ENCODE measurements at regions not wholly inside any gene's neighbourhood (a gene's known extent, or its start where the extent isn't known, plus 50 kb on each side); places are given as distances from the start of the nearest gene placed in this dataset.

- no peak for DNase-seq
- no peak overlapping the region for H3K4me3 ChIP-seq
- H3K27me3 ChIP-seq (ENCODE audit: low read depth), result no peaks in the 10 kb centered on the region
- TF ChIP-seq CTCF (IDR thresholded peaks at IDR 0.05; ENCODE audit: borderline replicate concordance), result no peak
- no peak overlapping the region for H3K27ac ChIP-seq (replicated peaks)
- intact Hi-C loops (cut with micrococcal nuclease), result no loop called here
- H3K4me1 ChIP-seq, result no peaks in the 10 kb centered on the region
- H3K36me3 ChIP-seq, result no peaks in the 10 kb centered on the region
- no peaks in the 10 kb centered on the region for H3K9me3 ChIP-seq (replicated peaks)
Measured at GRCh38 chrX:42107495-42108488, 184.4 kb upstream of the CASK start.

- intact Hi-C loops (cut with micrococcal nuclease), result no loop called here
Measured at GRCh38 chrX:42106556-42106955, 183.2 kb upstream of the CASK start.

GRCh38 chrX:42102586-42103282 is 179.4 kb upstream of the CASK start:
- Histone ChIP-seq H3K4me3 (no peak overlapping the region), H3K4me1 (no peaks in the 10 kb centered on the region), H3K27me3 (ENCODE audit: low read depth) (no peaks in the 10 kb centered on the region), H3K27ac (replicated peaks) (no peak overlapping the region), H3K36me3 (no peaks in the 10 kb centered on the region), H3K9me3 (replicated peaks) (no peaks in the 10 kb centered on the region)
- no peak for TF ChIP-seq CTCF (IDR thresholded peaks at IDR 0.05; ENCODE audit: borderline replicate concordance)
- intact Hi-C loops (cut with micrococcal nuclease), result no loop called here
- DNase-seq, result no peak

More at GRCh38 chrX:42106556-42106955, 183.2 kb upstream of the CASK start:
- H3K27ac ChIP-seq (replicated peaks), result no peak overlapping the region
- no peak for TF ChIP-seq CTCF (IDR thresholded peaks at IDR 0.05; ENCODE audit: borderline replicate concordance)
- H3K4me3 ChIP-seq, result no peak overlapping the region
- H3K4me1 ChIP-seq, result no peaks in the 10 kb centered on the region
- H3K36me3 ChIP-seq, result no peaks in the 10 kb centered on the region
- no peaks in the 10 kb centered on the region for H3K9me3 ChIP-seq (replicated peaks)
- H3K27me3 ChIP-seq (ENCODE audit: low read depth), result no peaks in the 10 kb centered on the region
- no peak for DNase-seq

GRCh38 chrX:42098900-42099299 is 175.5 kb upstream of the CASK start:
- TF ChIP-seq CTCF (IDR thresholded peaks at IDR 0.05; ENCODE audit: borderline replicate concordance), result no peak
- Histone ChIP-seq H3K27me3 (ENCODE audit: low read depth) (no peaks in the 10 kb centered on the region), H3K4me3 (no peak overlapping the region), H3K9me3 (replicated peaks) (no peaks in the 10 kb centered on the region), H3K36me3 (no peaks in the 10 kb centered on the region), H3K4me1 (no peaks in the 10 kb centered on the region), H3K27ac (replicated peaks) (no peak overlapping the region)
- intact Hi-C loops (cut with micrococcal nuclease), result no loop called here
- DNase-seq, result peak; percentile 17

- Histone ChIP-seq H3K27ac (replicated peaks) (no peak overlapping the region), H3K27me3 (ENCODE audit: low read depth) (no peaks in the 10 kb centered on the region), H3K4me1 (no peaks in the 10 kb centered on the region), H3K4me3 (no peak overlapping the region), H3K9me3 (replicated peaks) (no peaks in the 10 kb centered on the region), H3K36me3 (no peaks in the 10 kb centered on the region)
- intact Hi-C loops (cut with micrococcal nuclease), result no loop called here
- DNase-seq, result no peak
- TF ChIP-seq CTCF (IDR thresholded peaks at IDR 0.05; ENCODE audit: borderline replicate concordance), result no peak
Measured at GRCh38 chrX:42097486-42097885, 174.1 kb upstream of the CASK start.
